ENCODE measurements at regions not wholly inside any gene's neighbourhood (a gene's known extent, or its start where the extent isn't known, plus 50 kb on each side); places are given as distances from the start of the nearest gene placed in this dataset.

- no peak for DNase-seq (ENCODE audit: low read depth, low spot score)
- H3K27me3 ChIP-seq (ENCODE audit: control insufficient read depth, insufficient read depth, low read length) = no peaks in the 10 kb centered on the region
- no peaks in the 10 kb centered on the region; the same call in 1 of the 2 replicates for H3K9me3 ChIP-seq (ENCODE audit: control insufficient read depth, insufficient read depth, low read length)
- POLR2A ChIA-PET = no interaction called here
- H3K27ac ChIP-seq (ENCODE audit: low read depth, low read length) = no peak overlapping the region
- CTCF ChIA-PET = no interaction called here
- no peak overlapping the region for H3K4me3 ChIP-seq (ENCODE audit: low read depth, low read length)
- TF ChIP-seq, protein P1, sequence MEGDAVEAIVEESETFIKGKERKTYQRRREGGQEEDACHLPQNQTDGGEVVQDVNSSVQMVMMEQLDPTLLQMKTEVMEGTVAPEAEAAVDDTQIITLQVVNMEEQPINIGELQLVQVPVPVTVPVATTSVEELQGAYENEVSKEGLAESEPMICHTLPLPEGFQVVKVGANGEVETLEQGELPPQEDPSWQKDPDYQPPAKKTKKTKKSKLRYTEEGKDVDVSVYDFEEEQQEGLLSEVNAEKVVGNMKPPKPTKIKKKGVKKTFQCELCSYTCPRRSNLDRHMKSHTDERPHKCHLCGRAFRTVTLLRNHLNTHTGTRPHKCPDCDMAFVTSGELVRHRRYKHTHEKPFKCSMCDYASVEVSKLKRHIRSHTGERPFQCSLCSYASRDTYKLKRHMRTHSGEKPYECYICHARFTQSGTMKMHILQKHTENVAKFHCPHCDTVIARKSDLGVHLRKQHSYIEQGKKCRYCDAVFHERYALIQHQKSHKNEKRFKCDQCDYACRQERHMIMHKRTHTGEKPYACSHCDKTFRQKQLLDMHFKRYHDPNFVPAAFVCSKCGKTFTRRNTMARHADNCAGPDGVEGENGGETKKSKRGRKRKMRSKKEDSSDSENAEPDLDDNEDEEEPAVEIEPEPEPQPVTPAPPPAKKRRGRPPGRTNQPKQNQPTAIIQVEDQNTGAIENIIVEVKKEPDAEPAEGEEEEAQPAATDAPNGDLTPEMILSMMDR (IDR thresholded peaks at IDR 0.05; ENCODE audit: low read depth, low read length) = no peak
These were observed 852.1 kb upstream of the LRRC4C start for GRCh38 chr11:42311514-42311913.

- TF ChIP-seq, protein P1 (IDR thresholded peaks at IDR 0.05; ENCODE audit: low read depth, low read length) = no peak
- Histone ChIP-seq H3K27me3 (ENCODE audit: control insufficient read depth, insufficient read depth, low read length) (no peaks in the 10 kb centered on the region), H3K9me3 (ENCODE audit: control insufficient read depth, insufficient read depth, low read length) (no peaks in the 10 kb centered on the region; the same call in 1 of the 2 replicates), H3K4me3 (ENCODE audit: low read depth, low read length) (no peak overlapping the region), H3K27ac (ENCODE audit: low read depth, low read length) (no peak overlapping the region)
- CTCF ChIA-PET = no interaction called here
- DNase-seq (ENCODE audit: low read depth, low spot score) = no peak
- POLR2A ChIA-PET = no interaction called here
These were observed 852.5 kb upstream of the LRRC4C start for GRCh38 chr11:42311944-42312343.

DNA sequence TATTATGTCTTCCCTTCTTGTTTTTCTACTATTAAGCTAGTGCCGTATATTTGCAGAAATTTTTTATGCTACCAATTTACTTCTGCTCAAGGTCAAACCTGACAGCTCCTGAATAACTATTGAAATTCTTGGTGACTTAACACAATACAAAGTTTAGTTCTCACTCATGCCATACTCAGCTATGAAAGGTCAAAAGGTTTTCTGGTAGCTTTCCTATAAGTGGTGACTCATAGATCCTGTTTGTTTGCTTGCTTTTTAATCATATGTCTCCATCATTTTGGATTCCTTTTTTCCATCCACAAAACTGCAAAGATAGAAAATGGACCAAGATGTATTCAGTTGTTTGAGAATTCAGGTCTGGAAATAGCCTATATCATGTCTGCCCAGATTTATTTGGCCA, 855.8 kb upstream of the LRRC4C start:
- H3K27me3 ChIP-seq (ENCODE audit: control insufficient read depth, insufficient read depth, low read length) = no peaks in the 10 kb centered on the region
- no peak overlapping the region for H3K4me3 ChIP-seq (ENCODE audit: low read depth, low read length)
- TF ChIP-seq, protein P1 (IDR thresholded peaks at IDR 0.05; ENCODE audit: low read depth, low read length) = no peak
- no peaks in the 10 kb centered on the region; the same call in 1 of the 2 replicates for H3K9me3 ChIP-seq (ENCODE audit: control insufficient read depth, insufficient read depth, low read length)
- POLR2A ChIA-PET = no interaction called here
- no peak overlapping the region for H3K27ac ChIP-seq (ENCODE audit: low read depth, low read length)
- no peak for DNase-seq (ENCODE audit: low read depth, low spot score)
- CTCF ChIA-PET = no interaction called here

GRCh38 chr11:42315846-42316245, 856.4 kb upstream of the LRRC4C start:
- POLR2A ChIA-PET = no interaction called here
- CTCF ChIA-PET = no interaction called here
- Histone ChIP-seq H3K27me3 (ENCODE audit: control insufficient read depth, insufficient read depth, low read length) (no peaks in the 10 kb centered on the region), H3K9me3 (ENCODE audit: control insufficient read depth, insufficient read depth, low read length) (peaks cover under 1% of the 10 kb centered on the region), H3K27ac (ENCODE audit: low read depth, low read length) (no peak overlapping the region), H3K4me3 (ENCODE audit: low read depth, low read length) (no peak overlapping the region)
- TF ChIP-seq, protein P1 (IDR thresholded peaks at IDR 0.05; ENCODE audit: low read depth, low read length) = no peak
- no peak for DNase-seq (ENCODE audit: low read depth, low spot score)

- DNase-seq (ENCODE audit: low read depth, low spot score) = no peak
- ChIA-PET CTCF (no interaction called here), POLR2A (no interaction called here)
- TF ChIP-seq, protein P1 (IDR thresholded peaks at IDR 0.05; ENCODE audit: low read depth, low read length) = no peak
- Histone ChIP-seq H3K4me3 (ENCODE audit: low read depth, low read length) (no peak overlapping the region), H3K27ac (ENCODE audit: low read depth, low read length) (no peak overlapping the region), H3K9me3 (ENCODE audit: control insufficient read depth, insufficient read depth, low read length) (peaks cover 3% of the 10 kb centered on the region; the same call in 1 of the 2 replicates), H3K27me3 (ENCODE audit: control insufficient read depth, insufficient read depth, low read length) (no peaks in the 10 kb centered on the region)
These were observed 860.5 kb upstream of the LRRC4C start for GRCh38 chr11:42319921-42320320.
